ENCODE measurements at regions not wholly inside any gene's neighbourhood (a gene's known extent, or its start where the extent isn't known, plus 50 kb on each side); places are given as distances from the start of the nearest gene placed in this dataset.
"Not testable (repeated sequence)": the region's sequence is repeated elsewhere in the genome, so short reads cannot be mapped to it uniquely, and the experiment has no call there.

DNA sequence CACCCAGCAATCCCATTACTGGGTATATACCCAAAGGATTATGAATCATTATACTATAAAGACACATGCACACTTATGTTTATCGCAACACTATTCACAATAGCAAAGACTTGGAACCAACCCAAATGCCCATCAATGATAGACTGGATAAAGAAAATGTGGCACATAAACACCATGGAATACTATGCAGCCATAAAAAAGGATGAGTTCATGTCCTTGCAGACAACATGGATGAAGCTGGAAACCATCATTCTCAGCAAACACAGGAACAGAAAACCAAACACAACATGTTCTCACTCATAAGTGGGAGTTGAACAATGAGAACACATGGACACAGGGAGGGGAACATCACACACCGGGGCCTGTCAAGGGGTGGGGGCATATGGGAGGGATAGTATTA lies 169.1 kb upstream of the RBBP8 start:
- not testable (repeated sequence) for DNase-seq

DNA sequence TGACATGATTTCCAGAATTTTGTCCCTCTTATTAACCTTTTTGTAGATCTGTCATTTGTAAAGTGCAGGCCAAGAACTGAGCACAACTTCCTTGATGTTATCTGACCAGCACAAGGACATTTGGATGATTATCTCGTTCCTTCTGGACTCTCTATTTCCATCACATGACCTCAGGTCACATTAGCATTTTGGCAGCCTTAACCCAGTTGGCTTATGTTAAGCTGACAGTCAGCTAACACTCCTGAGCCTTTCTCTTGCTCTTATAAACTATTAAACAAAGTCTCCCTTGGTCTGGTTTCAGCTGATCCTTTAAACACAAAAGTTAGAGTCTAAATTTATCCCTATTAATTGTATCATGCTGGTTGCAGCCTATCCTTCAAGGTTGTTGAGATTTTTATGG lies 167.2 kb upstream of the RBBP8 start:
- no peak for DNase-seq

DNA sequence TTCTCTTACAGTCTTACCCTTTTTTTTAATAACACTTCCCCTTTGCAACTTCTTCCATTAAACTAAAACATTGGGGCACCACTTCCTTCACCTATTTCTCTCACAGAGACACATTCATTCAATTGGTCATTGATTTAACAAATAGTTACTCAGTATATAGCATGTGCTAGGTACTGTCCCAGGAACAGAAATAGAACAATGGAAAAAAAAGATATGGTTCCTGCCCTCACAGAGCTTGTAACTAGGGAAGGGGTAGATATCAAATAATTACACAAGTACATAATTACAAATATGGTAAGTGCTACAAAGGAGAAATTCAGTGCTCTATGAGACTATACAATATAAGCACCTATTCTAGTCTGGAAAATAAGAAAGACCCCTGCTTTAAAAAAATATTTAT lies 165.5 kb upstream of the RBBP8 start:
- no peak for DNase-seq

- DNase-seq, result no peak
These were observed 159.2 kb upstream of the RBBP8 start for GRCh38 chr18:22773944-22774343.

DNA sequence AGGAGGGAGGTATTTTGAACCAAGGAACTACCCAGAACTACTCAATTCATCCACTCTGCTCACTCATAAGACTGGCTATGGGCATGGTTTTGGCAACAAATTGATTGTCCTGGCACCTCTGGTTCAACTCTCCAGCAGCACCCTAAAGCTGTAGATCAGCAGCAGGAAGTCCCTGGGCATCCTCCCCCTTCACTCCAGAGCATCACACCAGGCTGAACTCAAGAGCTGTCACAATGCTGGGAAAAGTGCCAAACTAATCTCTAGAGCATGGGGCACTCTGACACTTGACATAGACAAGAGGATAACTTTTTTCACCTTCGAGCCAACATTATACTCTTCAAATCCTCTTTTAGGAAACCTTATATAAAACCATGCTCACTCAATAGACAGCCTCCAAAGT lies 154.1 kb upstream of the RBBP8 start:
- no peak for DNase-seq

- DNase-seq, result no peak
These were observed 149.9 kb upstream of the RBBP8 start for GRCh38 chr18:22783245-22783644.

DNA sequence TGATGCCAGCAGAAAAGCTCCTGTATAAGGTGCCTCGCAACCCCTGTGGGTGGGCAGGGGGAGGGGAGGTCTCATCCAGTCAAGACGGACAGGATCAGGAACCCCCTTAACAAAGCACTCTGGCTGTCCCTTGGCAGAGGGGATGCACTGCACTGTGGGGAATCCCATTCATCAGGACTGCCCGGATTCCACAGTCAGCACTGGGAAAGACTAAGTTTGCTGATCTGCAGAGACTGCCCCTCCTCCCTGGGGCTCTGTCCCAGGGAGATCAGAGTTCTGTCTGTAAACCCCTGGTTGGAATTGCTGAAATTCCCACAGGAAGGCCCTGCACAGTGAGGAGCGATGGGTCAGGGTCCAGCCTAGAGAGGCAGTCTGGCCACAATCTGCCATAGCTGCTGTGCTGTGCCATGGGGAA lies 149.5 kb upstream of the RBBP8 start:
- no peak for DNase-seq

- DNase-seq, result peak; percentile 68
These were observed 144.1 kb upstream of the RBBP8 start for GRCh38 chr18:22789052-22789451.

DNA sequence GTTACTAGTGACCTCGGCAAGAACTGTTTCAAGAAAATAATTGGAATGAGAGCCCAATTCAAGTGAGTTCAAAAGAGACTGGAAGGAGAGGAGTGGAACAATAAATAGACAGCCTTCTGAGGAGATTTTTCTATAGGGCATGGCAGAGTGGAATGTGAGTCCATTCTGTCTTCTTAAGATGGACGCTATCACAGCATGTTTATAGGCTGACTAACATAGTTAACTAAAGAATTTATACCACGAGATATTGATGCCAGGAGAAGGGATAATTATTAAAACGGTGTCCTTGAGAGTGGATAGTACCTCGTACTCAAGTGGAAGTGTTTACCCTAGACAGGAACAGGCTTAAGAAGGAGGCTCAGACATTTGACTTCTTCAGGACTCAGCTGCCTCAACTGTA lies 143.5 kb upstream of the RBBP8 start:
- DNase-seq, result no peak

- DNase-seq, result no peak
These were observed 142.4 kb upstream of the RBBP8 start for GRCh38 chr18:22790545-22791309.

DNA sequence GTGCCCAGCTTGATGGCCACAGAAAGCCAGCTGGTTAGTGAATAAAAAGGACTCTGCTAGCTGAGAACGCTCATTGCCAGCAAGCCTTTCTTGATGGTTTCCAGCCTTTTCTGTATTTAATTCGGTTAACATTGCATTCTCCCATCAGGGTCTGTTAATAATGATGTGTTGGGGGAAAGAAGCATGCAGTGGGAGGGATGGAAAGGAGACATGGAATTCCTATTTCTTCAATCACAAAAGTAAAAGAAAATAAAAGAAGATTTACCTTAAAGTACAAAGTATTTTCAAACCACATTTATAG lies 141.9 kb upstream of the RBBP8 start:
- DNase-seq, result no peak

GRCh38 chr18:22796113-22796512 lies 137.0 kb upstream of the RBBP8 start:
- no peak for DNase-seq

DNA sequence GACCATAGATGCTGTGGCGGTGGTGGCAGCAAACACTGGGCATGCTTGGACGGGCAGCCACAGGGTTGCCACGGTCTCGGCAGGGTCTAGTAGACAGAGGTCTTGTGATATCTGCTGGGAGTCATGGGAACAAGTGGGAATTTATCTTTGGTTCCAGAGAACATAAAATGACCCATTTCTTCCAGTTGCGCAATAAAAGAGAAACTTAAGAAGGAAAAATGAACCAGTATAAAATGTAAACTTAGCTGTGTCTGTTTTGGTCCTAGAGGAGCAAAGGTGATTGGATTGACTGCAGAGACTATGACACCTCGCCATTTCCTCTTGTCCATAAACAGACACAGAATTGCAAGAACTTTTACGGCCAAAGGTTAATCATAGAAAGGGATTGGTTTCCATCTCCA lies 132.6 kb upstream of the RBBP8 start:
- DNase-seq, result no peak

DNA sequence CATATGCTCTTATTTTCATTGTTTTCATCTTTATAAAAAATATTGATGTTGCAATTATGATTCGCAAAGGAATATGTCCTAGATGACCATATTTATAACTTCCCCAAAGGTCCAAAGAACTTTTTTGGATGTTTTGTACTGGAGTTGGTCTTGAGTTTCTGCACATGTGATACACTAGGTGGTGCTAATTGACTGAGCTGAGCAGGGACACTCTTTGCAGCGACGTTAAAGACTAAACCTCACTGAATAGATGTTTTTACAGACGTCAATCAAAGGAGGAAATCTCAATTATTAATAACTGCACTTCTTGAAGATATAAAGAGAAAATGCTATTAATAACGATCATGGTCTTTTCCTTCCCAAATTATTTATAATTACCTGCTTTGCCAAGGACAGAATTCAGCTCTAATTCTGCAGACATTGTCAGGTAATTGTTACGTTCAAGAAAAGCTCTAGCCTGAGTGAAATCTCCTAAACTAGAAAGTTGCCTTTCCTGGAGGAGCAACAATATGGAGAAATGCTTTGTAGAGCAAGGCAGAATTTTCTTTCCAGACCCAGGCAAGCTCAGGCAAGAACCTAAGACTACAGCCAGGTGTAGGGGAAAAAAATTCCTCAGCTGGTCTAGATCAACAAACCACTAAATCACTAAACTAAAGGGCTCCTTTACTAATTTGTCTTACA lies 119.3 kb upstream of the RBBP8 start:
- DNase-seq, result no peak

DNA sequence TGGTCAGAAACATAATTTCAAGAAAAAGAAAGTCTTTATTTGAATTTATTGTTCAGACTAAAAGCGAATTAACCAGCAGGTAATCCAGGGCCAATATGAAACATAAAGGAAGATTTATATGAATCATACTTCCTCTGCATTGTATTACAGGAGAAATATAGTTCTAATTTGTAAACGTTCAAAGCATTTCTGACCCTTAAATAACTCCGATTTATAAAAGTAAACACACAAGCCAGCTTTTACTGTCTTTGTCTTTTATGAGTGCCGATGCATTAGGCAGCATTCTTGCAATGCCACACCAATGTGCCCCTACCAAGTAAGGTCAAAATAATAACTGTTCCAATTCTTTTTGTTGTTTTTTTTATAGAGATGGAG lies 118.8 kb upstream of the RBBP8 start:
- no peak for DNase-seq

GRCh38 chr18:22816266-22817176 lies 116.6 kb upstream of the RBBP8 start:
- DNase-seq, result no peak

GRCh38 chr18:22817844-22818243 lies 115.3 kb upstream of the RBBP8 start:
- no peak for DNase-seq

DNA sequence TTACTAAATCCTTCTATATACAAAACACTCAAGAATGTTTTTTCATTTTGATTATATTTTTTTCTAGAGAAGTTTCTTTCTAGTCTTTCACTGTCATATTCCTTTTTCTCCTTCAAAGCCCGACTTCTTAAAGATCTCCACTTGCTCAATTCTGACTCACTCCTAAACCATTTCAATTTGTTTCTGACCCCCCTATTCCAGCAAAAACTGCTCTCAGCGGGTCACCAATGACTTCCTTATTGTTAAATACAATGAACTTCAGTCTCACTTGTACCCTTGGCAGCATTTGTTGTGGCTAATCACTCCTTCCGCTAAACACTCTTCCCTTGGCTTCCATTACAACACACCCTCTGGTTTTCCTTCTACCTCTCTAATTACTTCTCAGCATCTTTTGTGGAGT lies 111.1 kb upstream of the RBBP8 start:
- DNase-seq, result no peak

DNA sequence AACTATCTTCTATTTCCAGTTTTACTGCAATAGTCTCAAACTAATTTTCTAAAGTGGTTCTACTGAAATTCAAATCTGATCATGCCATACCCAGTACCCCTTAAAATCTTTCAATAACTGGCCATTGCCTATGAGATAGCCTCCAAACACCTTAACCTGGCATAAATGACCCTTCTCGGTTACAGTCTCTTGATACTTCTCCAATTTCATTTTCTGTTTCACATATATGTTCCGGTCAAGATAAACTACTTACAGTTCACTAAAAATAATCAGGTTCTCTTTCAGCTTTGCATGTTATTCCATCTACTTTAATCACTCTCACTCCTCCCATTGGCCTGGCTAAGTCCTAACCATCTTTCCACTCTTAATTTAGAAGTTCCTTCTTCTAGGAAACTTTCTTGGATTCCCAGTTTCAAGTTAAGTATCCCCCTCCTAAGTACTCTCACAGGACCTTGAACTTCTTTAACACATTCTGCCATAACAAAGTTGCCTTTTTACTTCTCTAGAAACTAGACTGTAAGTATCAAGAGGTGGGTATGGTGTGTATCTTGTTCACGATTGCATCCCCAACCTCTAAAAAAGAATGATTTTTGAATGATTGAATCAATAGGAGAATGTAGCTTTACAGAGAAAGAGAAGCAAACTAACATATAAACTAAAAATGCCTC lies 110.2 kb upstream of the RBBP8 start:
- DNase-seq, result no peak

GRCh38 chr18:22826726-22827125 lies 106.4 kb upstream of the RBBP8 start:
- DNase-seq, result no peak

DNA sequence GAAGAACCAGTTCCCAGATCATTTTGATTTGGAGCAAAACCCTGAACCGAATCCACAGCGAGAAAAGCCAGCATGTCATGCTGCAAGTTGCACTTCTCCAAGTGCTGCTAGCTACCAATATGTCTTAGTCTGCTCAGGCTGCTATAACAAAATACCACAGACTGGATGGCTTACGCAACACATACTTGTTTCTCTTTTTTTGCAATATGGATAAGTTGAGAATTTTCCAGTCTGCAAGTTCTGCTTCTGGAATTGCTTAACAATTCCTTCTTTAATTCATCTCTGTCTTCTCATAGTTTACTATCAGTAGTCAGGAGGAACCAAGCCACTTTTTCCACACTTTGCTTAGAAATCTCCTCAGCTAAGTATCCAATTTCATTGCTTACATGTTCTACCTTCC lies 105.9 kb upstream of the RBBP8 start:
- no peak for DNase-seq

- no peak for DNase-seq
These were observed 105.4 kb upstream of the RBBP8 start for GRCh38 chr18:22827741-22828140.

GRCh38 chr18:22828171-22828570 lies 105.0 kb upstream of the RBBP8 start:
- no peak for DNase-seq

Measured in NCI-H526 treated with DMSO at 0.1 percent for 48 hours (cell line).